Upper lobe of right lung (tissue), 1 donor: ENCODE measurements at regions not wholly inside any gene's neighbourhood (a gene's known extent, or its start where the extent isn't known, plus 50 kb on each side); places are given as distances from the start of the nearest gene placed in this dataset.

Experiments
- ATAC-seq: fragments of 200-7000 bp; cut with Tn5 transposase; one replicate; pipeline ENCODE4 v1.9.1; 2020; ENCODE audit warnings: mild to moderate bottlenecking, moderate library complexity
- DNase-seq: peaks from one replicate; pipeline ENCODE4 v3.0.0-alpha.2; 2020
- H3K27ac ChIP-seq: fragments of 200-600 bp; one replicate; pipeline ENCODE4 v1.8.0; 2022
- H3K27me3 ChIP-seq: fragments of 200-600 bp; one replicate; pipeline ENCODE4 v1.8.0; 2022; ENCODE audit warnings: mild to moderate bottlenecking
- H3K36me3 ChIP-seq: fragments of 200-600 bp; one replicate; pipeline ENCODE4 v1.8.0; 2022
- H3K4me1 ChIP-seq: fragments of 200-600 bp; one replicate; pipeline ENCODE4 v1.8.0; 2022
- H3K4me3 ChIP-seq: fragments of 200-600 bp; one replicate; pipeline ENCODE4 v1.8.0; 2022; ENCODE audit warnings: mild to moderate bottlenecking
- H3K9me3 ChIP-seq: fragments of 200-600 bp; one replicate; pipeline ENCODE4 v1.8.0; 2022
- intact Hi-C: fragments of 100-400 bp; cut with DNase I; formaldehyde crosslinking; loops from one replicate; pipeline ENCODE4 v1.11.0; 2022
- TF ChIP-seq, protein P1 (sequence below): fragments of 200-600 bp; IDR thresholded peaks from one replicate; pipeline ENCODE4 v1.8.0; 2022; ENCODE audit warnings: antibody characterized with exemption
- donor health status: DM: no; HTN: yes; CAD: no; lungs with severe emphysema.

DNA sequence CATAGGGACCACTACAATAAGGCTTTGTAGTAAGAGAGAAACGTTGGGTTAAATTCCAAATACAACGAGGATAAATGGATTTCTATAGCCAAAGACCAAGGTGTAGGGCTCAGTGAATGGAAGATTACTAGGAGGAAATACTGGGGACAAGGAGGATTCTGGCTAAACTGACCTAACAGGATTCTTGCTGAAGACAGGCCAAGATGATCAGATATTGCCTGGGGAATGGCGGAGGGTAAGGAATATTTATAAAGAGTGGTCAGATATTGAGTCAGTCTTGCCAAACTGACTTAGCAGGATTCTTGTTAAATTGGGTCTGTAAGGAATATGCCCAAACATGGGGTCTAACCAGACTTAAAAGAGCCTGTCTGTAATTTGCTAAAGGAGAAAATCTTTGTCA, 463.8 kb downstream of the EDEM1 start:
- TF ChIP-seq, protein P1, sequence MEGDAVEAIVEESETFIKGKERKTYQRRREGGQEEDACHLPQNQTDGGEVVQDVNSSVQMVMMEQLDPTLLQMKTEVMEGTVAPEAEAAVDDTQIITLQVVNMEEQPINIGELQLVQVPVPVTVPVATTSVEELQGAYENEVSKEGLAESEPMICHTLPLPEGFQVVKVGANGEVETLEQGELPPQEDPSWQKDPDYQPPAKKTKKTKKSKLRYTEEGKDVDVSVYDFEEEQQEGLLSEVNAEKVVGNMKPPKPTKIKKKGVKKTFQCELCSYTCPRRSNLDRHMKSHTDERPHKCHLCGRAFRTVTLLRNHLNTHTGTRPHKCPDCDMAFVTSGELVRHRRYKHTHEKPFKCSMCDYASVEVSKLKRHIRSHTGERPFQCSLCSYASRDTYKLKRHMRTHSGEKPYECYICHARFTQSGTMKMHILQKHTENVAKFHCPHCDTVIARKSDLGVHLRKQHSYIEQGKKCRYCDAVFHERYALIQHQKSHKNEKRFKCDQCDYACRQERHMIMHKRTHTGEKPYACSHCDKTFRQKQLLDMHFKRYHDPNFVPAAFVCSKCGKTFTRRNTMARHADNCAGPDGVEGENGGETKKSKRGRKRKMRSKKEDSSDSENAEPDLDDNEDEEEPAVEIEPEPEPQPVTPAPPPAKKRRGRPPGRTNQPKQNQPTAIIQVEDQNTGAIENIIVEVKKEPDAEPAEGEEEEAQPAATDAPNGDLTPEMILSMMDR = no peak
- intact Hi-C loops = no loop called here
- H3K36me3 ChIP-seq = no peaks in the 10 kb centered on the region

DNA sequence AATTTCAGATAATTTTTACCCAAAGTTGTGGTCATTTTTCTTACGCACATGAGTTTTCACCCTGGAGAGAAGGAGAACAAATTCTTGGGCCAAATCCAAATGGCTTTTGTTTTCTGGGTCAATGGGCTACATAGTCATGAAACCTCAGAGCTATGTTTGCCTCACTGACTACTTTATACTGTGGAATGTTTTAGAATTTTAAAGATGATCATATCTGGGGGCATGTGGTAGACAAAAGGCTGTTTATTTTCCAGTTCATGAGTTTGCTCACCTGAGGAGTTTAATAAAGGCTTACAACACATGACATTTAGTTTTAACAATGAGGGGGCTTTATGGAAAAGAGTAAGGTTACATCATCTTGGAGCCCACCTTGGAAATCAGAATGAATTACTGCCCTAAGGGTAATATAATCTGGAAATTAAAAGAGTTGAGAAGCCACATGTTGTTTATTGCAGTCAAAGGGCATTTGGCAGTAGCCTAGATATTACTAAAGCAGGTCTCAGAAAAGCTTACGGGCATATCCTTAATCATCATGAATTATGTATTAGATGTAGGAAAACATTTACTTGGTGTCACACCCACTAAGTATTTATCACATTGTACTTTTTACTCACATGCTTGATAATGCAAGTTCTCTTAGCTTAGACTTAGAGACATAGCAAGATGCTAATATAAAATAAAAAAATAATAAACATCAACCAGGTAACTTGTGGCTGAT, 466.1 kb downstream of the EDEM1 start:
- TF ChIP-seq, protein P1 = no peak
- Histone ChIP-seq H3K36me3 (no peaks in the 10 kb centered on the region), H3K27me3 (no peaks in the 10 kb centered on the region), H3K4me3 (no peak overlapping the region), H3K9me3 (no peaks in the 10 kb centered on the region), H3K4me1 (no peaks in the 10 kb centered on the region), H3K27ac (no peak overlapping the region)
- no peak for ATAC-seq
- DNase-seq = no peak
- intact Hi-C loops = no loop called here

More for the DNA sequence above, 463.8 kb downstream of the EDEM1 start:
- Histone ChIP-seq H3K9me3 (no peaks in the 10 kb centered on the region), H3K4me3 (no peak overlapping the region), H3K27me3 (no peaks in the 10 kb centered on the region), H3K27ac (no peak overlapping the region), H3K4me1 (no peaks in the 10 kb centered on the region)
- ATAC-seq (no peak), DNase-seq (no peak)

DNA sequence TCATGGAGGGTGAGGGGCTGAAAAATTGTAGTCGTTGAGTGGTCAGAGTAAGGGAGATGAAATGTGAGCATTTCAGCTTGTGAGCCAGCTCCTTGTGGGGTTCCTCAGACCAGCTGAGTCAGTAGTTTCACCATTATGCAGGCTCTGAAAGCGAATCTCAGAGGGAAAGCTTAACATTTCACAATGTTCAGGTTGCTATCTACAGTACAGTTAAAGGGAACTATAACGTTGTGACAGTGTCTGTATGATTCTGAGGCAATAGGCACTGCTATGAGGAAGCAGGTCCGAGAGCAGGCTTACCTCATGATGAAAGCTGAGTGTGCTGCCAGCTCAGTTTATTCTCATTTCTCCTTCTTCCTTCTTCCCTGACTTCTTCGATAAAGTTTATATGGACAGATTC, 469.6 kb downstream of the EDEM1 start:
- DNase-seq (no peak), ATAC-seq (peak; percentile 91)
- H3K4me3 ChIP-seq = no peak overlapping the region
- no peaks in the 10 kb centered on the region for H3K27me3 ChIP-seq
- H3K36me3 ChIP-seq = no peaks in the 10 kb centered on the region
- intact Hi-C loops = no loop called here
- TF ChIP-seq, protein P1 = no peak
- no peaks in the 10 kb centered on the region for H3K4me1 ChIP-seq
- H3K27ac ChIP-seq = no peak overlapping the region
- H3K9me3 ChIP-seq = no peaks in the 10 kb centered on the region

DNA sequence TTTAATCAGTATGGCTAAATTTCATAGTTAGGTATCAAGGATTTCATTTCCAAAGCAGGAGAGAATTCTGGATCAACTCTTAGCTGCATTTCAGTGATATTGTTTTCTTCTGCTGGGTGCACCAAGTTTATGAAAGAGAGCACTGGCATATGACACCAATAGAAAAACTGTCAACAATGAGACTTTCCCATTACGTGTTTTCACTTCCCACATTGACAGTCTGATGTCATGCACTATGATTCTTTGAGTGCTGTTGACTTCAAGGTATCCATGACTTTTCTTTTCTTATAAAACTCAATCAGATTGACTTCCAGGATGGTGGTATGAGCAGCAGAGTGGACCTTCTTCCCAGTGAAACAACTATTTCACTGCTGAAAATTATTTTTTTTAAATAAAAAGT, 476.1 kb downstream of the EDEM1 start:
- Histone ChIP-seq H3K27me3 (no peaks in the 10 kb centered on the region), H3K9me3 (peaks cover 6% of the 10 kb centered on the region), H3K4me3 (no peak overlapping the region), H3K36me3 (no peaks in the 10 kb centered on the region), H3K27ac (no peak overlapping the region), H3K4me1 (no peaks in the 10 kb centered on the region)
- no peak for ATAC-seq
- intact Hi-C loops = no loop called here
- TF ChIP-seq, protein P1 = no peak
- no peak for DNase-seq

DNA sequence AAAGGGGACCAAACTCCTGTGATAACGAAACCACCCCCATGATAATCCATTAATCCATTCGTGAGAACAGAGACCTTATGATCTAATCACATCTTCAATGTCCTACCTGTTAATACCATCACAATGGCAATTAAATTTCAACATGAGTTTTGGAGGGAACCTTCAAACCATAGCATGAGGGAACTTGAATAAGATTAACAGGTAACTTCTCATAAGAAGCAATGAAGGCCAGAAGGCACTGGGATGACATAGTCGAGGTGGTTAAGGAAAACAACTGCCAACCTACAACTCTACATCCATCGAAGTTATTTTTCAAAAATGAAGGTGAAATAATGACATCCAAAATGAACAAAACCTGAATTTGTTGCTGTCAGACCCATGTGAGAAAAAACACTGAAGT, 478.9 kb downstream of the EDEM1 start:
- H3K9me3 ChIP-seq = peaks cover 6% of the 10 kb centered on the region
- no peaks in the 10 kb centered on the region for H3K36me3 ChIP-seq
- no peak overlapping the region for H3K4me3 ChIP-seq
- no peak overlapping the region for H3K27ac ChIP-seq
- DNase-seq = no peak
- TF ChIP-seq, protein P1 = no peak
- ATAC-seq = no peak
- intact Hi-C loops = no loop called here
- H3K27me3 ChIP-seq = no peaks in the 10 kb centered on the region
- H3K4me1 ChIP-seq = no peaks in the 10 kb centered on the region

DNA sequence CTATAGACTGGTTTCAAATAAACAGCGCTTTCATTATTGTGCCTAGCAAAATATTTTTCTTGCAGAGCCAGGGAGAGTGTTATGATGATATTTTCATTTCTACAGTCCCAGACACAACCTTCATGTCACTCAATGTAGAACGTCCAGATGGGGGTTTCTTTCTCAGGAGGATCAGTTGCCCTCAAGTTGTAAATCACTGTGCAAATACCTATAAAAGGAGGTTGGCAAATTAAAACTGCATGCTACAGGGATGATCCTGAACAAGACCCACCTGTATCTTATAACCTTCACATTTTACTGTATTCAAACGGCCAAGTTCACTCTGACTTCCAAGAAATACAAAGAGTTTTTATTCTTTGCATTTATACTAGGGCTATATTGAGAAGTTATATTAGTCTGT, 486.0 kb downstream of the EDEM1 start:
- H3K36me3 ChIP-seq = no peaks in the 10 kb centered on the region
- no peak for ATAC-seq
- H3K4me1 ChIP-seq = no peaks in the 10 kb centered on the region
- TF ChIP-seq, protein P1 = no peak
- H3K9me3 ChIP-seq = no peaks in the 10 kb centered on the region
- H3K27me3 ChIP-seq = no peaks in the 10 kb centered on the region
- intact Hi-C loops = no loop called here
- DNase-seq = no peak
- H3K4me3 ChIP-seq = no peak overlapping the region
- H3K27ac ChIP-seq = no peak overlapping the region
